CD4-positive, CD25-positive, alpha-beta regulatory T cell (primary cell): ENCODE measurements at regions not wholly inside any gene's neighbourhood (a gene's known extent, or its start where the extent isn't known, plus 50 kb on each side); places are given as distances from the start of the nearest gene placed in this dataset.

ENCODE experiments used
- ATAC-seq, 2 donors: fragments of 150-1000 bp; cut with Tn5 transposase; one replicate each; pipeline ENCODE4 v1.10.0; 2021; ENCODE audit warnings: low read depth in 2 of 2, moderate number of reproducible peaks in 2 of 2, moderate library complexity in 1 of 2
- DNase-seq, 3 donors: peaks; one replicate each; pipeline versions ENCODE4 v3.0.0 to v3.0.0-alpha.2; 2012 to 2022; ENCODE audit warnings: mixed read lengths in 1 of 3
- H3K27ac ChIP-seq: one replicate; pipeline ENCODE4 v1.7.0; 2013; ENCODE audit warnings: mild to moderate bottlenecking, low read length; ENCODE audit not compliant: insufficient read depth, poor library complexity, severe bottlenecking
- H3K27me3 ChIP-seq: one replicate; pipeline ENCODE4 v1.7.0; 2013; ENCODE audit warnings: low read length; ENCODE audit not compliant: control insufficient read depth, insufficient read depth
- H3K36me3 ChIP-seq: one replicate; pipeline ENCODE4 v1.7.0; 2013; ENCODE audit warnings: mild to moderate bottlenecking, low read length, moderate library complexity; ENCODE audit not compliant: control insufficient read depth, insufficient read depth
- H3K4me1 ChIP-seq: 2 replicates; pipeline ENCODE4 v1.7.0; 2013; ENCODE audit warnings: mild to moderate bottlenecking, low read length; ENCODE audit not compliant: insufficient read depth, control insufficient read depth, poor library complexity, severe bottlenecking
- H3K4me3 ChIP-seq: one replicate; pipeline ENCODE4 v1.7.0; 2013; ENCODE audit warnings: low read depth, mild to moderate bottlenecking, low read length, moderate library complexity
- H3K9me3 ChIP-seq, 2 experiments: 1 replicate in 1 of 2; 2 replicates in 1 of 2; pipeline ENCODE4 v1.7.0; 2013; ENCODE audit warnings: low read length in 2 of 2, mild to moderate bottlenecking in 1 of 2, moderate library complexity in 1 of 2; ENCODE audit not compliant: control insufficient read depth in 2 of 2
- H3K27ac Mint-ChIP-seq, 3 donors: one replicate each; pipeline ENCODE4 v1.8.0; 2020 to 2022; ENCODE audit warnings: mild to moderate bottlenecking in 3 of 3, mixed read lengths in 3 of 3, moderate library complexity in 2 of 3
- H3K27me3 Mint-ChIP-seq: one replicate; pipeline ENCODE4 v1.8.0; 2022; ENCODE audit warnings: mild to moderate bottlenecking, mixed read lengths
- H3K36me3 Mint-ChIP-seq: one replicate; pipeline ENCODE4 v1.8.0; 2020; ENCODE audit warnings: mixed read lengths
- H3K4me1 Mint-ChIP-seq, 4 donors: one replicate each; pipeline ENCODE4 v1.8.0; 2020 to 2022; ENCODE audit warnings: mixed read lengths in 4 of 4, mild to moderate bottlenecking in 1 of 4
- H3K4me3 Mint-ChIP-seq, 4 donors: one replicate each; pipeline ENCODE4 v1.8.0; 2020 to 2022; ENCODE audit warnings: mild to moderate bottlenecking in 4 of 4, mixed read lengths in 4 of 4, moderate library complexity in 3 of 4
- H3K9me3 Mint-ChIP-seq, 7 donors: one replicate each; pipeline ENCODE4 v1.8.0; 2020 to 2022; ENCODE audit warnings: mixed read lengths in 7 of 7, mild to moderate bottlenecking in 3 of 7, moderate library complexity in 2 of 7

DNA sequence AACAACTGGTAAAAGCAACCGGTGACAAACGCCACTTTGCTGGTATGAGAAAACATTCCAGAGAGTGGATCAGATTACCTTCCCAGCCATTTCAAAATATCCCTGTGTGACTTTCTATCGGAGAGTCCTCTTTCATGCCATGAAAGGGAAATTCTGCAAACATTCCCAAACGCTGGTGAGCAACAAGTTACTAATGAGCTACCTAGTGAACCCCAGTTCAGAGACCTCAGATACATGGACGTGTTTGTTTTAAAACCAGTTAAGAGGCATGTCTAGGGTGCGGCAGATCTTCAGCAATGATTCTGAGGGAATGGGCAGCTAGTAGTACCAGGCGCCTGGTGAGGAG is 418.2 kb upstream of the NR2F2 start:
- H3K27ac Mint-ChIP-seq = no peak overlapping the region

DNA sequence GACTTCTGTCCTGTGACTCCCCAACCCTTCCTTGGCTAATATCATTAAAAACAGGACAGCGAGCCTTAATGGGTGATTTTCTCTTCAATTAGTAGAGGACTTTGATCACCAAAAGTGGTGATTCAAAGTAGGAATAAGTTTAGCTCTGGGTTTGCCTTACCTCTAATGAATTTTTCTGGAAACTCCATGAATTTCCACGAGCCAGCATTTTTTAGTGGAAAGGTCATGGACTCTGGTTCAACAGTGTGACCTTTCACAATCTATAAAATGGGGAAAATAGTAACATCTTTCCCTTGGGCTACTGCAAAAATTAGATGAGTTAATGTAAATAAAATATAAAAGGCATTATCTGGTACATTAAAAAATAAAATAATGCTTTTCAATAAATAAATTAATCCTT is 417.8 kb upstream of the NR2F2 start:
- DNase-seq = no peak
- H3K4me3 Mint-ChIP-seq = no peak overlapping the region
- Histone ChIP-seq H3K4me3 (no peak overlapping the region), H3K4me1 (no peaks in the 10 kb centered on the region), H3K27me3 (peaks cover 2% of the 10 kb centered on the region), H3K36me3 (no peaks in the 10 kb centered on the region), H3K9me3 (no peaks in the 10 kb centered on the region), H3K27ac (no peak overlapping the region)
- peaks cover 0 to 8% (median 0%) of the 10 kb centered on the region in 4 donors for H3K4me1 Mint-ChIP-seq
- H3K9me3 Mint-ChIP-seq = peaks cover 0 to 4% (median 0%) of the 10 kb centered on the region in 7 donors
- no peaks in the 10 kb centered on the region for H3K36me3 Mint-ChIP-seq
- H3K27ac Mint-ChIP-seq = no peak overlapping the region
- H3K27me3 Mint-ChIP-seq = peaks cover 18% of the 10 kb centered on the region
- no peak for ATAC-seq

More for the DNA sequence above, 418.2 kb upstream of the NR2F2 start:
- Histone ChIP-seq H3K4me3 (no peak overlapping the region), H3K9me3 (no peaks in the 10 kb centered on the region), H3K36me3 (no peaks in the 10 kb centered on the region), H3K27ac (no peak overlapping the region), H3K4me1 (no peaks in the 10 kb centered on the region), H3K27me3 (peaks cover 2% of the 10 kb centered on the region)
- ATAC-seq = no peak
- Mint-ChIP-seq H3K9me3 (peaks cover 0 to 2% (median 0%) of the 10 kb centered on the region in 7 donors), H3K4me3 (no peak overlapping the region), H3K27me3 (peaks cover 18% of the 10 kb centered on the region), H3K4me1 (peaks cover 0 to 8% (median 0%) of the 10 kb centered on the region in 4 donors), H3K36me3 (no peaks in the 10 kb centered on the region)
- no peak for DNase-seq

DNA sequence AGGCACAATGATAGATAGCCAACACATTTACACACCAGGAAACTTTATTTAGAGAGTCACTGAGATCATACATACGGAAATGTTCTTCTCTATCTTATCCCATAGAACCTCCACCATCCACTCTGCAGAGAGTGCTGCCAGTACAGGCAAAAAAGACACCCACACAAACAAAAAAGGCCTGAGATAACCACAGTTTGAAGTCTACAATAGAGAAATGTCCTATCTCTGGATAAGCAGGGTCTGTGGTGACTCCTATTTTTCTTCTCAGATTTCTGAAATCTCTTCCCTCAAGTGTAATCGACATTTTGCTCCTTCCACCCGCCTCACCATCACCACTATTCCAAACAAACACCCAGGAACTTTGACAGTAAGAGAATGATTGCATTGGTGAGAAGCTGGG is 413.9 kb upstream of the NR2F2 start:
- Mint-ChIP-seq H3K27ac (no peak overlapping the region), H3K27me3 (peaks cover 7% of the 10 kb centered on the region), H3K36me3 (no peaks in the 10 kb centered on the region), H3K4me1 (peaks cover 0 to 8% (median 0%) of the 10 kb centered on the region in 4 donors), H3K4me3 (no peak overlapping the region), H3K9me3 (peaks cover 0 to 4% (median 0%) of the 10 kb centered on the region in 7 donors)
- no peak overlapping the region for H3K4me3 ChIP-seq
- H3K27ac ChIP-seq = no peak overlapping the region
- H3K4me1 ChIP-seq = no peaks in the 10 kb centered on the region
- ATAC-seq (no peak), DNase-seq (no peak)
- peaks cover 2% of the 10 kb centered on the region for H3K27me3 ChIP-seq
- no peaks in the 10 kb centered on the region for H3K36me3 ChIP-seq
- no peaks in the 10 kb centered on the region for H3K9me3 ChIP-seq

DNA sequence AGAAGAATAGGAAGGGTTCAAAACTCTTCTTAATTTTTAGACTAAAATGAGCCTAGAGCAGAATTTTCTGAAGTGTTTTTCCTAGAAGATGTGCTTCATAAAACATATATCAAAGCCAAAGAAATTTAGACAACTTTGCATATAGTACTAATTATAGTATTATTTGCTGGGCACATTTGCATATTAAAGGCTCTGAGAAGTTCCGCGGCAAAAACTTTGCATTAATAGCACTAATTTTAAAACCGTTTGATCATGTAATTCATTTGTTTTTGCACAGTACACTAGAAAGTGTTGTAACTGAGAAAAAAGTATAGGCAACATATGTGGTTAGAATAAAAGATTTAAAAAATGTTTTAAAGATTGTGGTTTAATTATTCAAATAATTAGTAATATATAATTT is 412.0 kb upstream of the NR2F2 start:
- H3K4me3 ChIP-seq = no peak overlapping the region
- ATAC-seq = no peak
- Mint-ChIP-seq H3K36me3 (no peaks in the 10 kb centered on the region), H3K9me3 (peaks cover 0 to 4% (median 0%) of the 10 kb centered on the region in 7 donors), H3K27ac (no peak overlapping the region), H3K27me3 (peaks cover 4% of the 10 kb centered on the region), H3K4me3 (no peak overlapping the region), H3K4me1 (peaks cover 0 to 3% (median 0%) of the 10 kb centered on the region in 4 donors)
- no peaks in the 10 kb centered on the region for H3K27me3 ChIP-seq
- H3K36me3 ChIP-seq = no peaks in the 10 kb centered on the region
- H3K9me3 ChIP-seq = no peaks in the 10 kb centered on the region
- no peaks in the 10 kb centered on the region for H3K4me1 ChIP-seq
- DNase-seq = no peak
- H3K27ac ChIP-seq = no peak overlapping the region

DNA sequence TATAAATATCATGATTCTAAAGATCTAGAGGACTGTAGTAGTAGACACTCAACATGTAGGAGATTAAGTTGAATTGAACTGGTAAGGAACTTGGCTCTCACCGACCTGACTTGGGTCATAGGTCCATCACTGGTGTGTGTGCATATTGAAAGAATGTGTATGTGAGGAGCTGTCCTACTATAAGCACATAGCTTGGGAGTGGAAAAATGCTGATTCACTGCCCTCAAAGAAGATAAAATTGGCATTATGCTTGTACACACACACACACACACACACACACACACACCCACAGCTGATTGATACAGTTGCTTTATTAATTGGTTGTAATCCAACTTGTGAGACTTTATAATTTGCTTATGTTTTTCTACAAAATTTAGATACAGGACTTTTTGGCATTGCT is 411.0 kb upstream of the NR2F2 start:
- Mint-ChIP-seq H3K9me3 (peaks cover 0 to 4% (median 0%) of the 10 kb centered on the region in 7 donors), H3K27ac (no peak overlapping the region), H3K4me3 (no peak overlapping the region), H3K27me3 (no peaks in the 10 kb centered on the region), H3K4me1 (no peaks in the 10 kb centered on the region), H3K36me3 (no peaks in the 10 kb centered on the region)
- H3K9me3 ChIP-seq = no peaks in the 10 kb centered on the region
- ATAC-seq (no peak), DNase-seq (no peak)
- H3K27ac ChIP-seq = no peak overlapping the region
- H3K27me3 ChIP-seq = no peaks in the 10 kb centered on the region
- H3K4me1 ChIP-seq = no peaks in the 10 kb centered on the region
- no peaks in the 10 kb centered on the region for H3K36me3 ChIP-seq
- H3K4me3 ChIP-seq = no peak overlapping the region

DNA sequence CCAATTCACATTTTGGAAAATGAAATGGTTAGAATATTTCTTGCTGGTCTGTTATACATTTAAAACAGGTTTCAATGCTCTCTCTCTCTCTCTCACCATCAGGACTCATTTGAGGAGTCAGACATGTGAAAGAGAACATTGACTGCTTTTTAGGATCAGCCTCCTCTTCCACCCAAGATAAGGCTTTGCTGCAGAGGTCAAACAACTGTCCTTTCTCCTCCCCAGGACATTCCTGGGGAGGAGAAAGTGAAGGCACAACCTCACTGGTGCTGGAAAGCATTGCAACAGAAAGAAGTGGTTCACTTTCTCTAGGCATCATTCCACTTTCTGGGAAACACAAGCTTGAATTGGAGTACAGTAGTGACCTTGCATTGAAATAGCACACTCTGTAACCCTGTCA is 409.1 kb upstream of the NR2F2 start:
- Mint-ChIP-seq H3K27ac (no peak overlapping the region), H3K9me3 (peaks cover 0 to 4% (median 0%) of the 10 kb centered on the region in 7 donors), H3K27me3 (no peaks in the 10 kb centered on the region), H3K4me3 (no peak overlapping the region), H3K4me1 (no peaks in the 10 kb centered on the region), H3K36me3 (no peaks in the 10 kb centered on the region)
- no peak for ATAC-seq
- no peaks in the 10 kb centered on the region for H3K9me3 ChIP-seq
- H3K27ac ChIP-seq = no peak overlapping the region
- no peak overlapping the region for H3K4me3 ChIP-seq
- no peaks in the 10 kb centered on the region for H3K4me1 ChIP-seq
- H3K36me3 ChIP-seq = no peaks in the 10 kb centered on the region
- no peaks in the 10 kb centered on the region for H3K27me3 ChIP-seq
- no peak for DNase-seq

DNA sequence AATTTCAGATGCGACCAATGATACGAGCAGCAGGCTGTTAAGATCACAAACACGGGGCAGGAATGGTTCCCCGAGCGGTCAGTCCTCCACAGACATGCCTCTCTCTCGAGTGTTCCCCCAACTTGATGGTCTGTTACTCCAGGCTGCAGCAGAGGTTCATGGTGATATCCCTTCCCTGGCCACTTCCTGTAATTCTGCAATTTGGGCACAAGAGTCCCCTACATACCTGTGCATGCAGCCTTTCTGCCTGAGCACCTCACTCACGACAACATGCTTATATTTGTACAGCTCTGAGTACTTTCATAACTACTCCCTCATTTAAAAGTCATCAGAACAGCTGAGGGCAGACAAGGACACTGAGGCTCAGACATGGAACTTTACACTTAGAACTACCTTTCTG is 408.1 kb upstream of the NR2F2 start:
- ATAC-seq (no peak), DNase-seq (no peak)
- Mint-ChIP-seq H3K9me3 (peaks cover 0 to 1% (median 0%) of the 10 kb centered on the region in 7 donors), H3K4me1 (no peaks in the 10 kb centered on the region), H3K4me3 (no peak overlapping the region), H3K36me3 (no peaks in the 10 kb centered on the region), H3K27ac (no peak overlapping the region), H3K27me3 (no peaks in the 10 kb centered on the region)
- no peaks in the 10 kb centered on the region for H3K9me3 ChIP-seq
- no peaks in the 10 kb centered on the region for H3K27me3 ChIP-seq
- no peak overlapping the region for H3K4me3 ChIP-seq
- H3K27ac ChIP-seq = no peak overlapping the region
- no peaks in the 10 kb centered on the region for H3K4me1 ChIP-seq
- no peaks in the 10 kb centered on the region for H3K36me3 ChIP-seq

DNA sequence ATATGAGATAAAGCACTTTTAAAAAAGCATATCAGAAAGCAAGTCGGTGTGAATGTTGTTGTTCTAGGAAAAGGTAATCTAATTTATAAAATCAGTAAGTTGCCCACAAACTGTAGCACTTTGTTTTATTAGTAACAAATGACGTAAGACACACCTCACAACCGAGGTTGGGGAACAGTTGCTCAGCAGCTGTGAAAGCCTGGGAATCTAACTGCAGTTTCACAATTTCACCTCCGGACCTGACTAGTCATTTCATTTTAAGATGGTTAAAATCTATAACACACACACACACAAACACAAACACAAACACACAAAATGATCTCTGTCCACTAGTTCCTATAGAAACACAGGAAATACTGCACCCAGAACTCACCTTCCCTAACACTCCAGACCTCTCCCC is 406.7 kb upstream of the NR2F2 start:
- H3K36me3 ChIP-seq = no peaks in the 10 kb centered on the region
- Mint-ChIP-seq H3K27me3 (peaks cover 4% of the 10 kb centered on the region), H3K4me3 (no peak overlapping the region), H3K27ac (no peak overlapping the region), H3K9me3 (peaks cover 0 to 1% (median 0%) of the 10 kb centered on the region in 7 donors), H3K4me1 (no peaks in the 10 kb centered on the region), H3K36me3 (no peaks in the 10 kb centered on the region)
- ATAC-seq = no peak
- DNase-seq = no peak
- H3K27me3 ChIP-seq = no peaks in the 10 kb centered on the region
- H3K4me3 ChIP-seq = no peak overlapping the region
- H3K27ac ChIP-seq = no peak overlapping the region
- H3K4me1 ChIP-seq = no peaks in the 10 kb centered on the region
- no peaks in the 10 kb centered on the region for H3K9me3 ChIP-seq
